ENCODE measurements at regions not wholly inside any gene's neighbourhood (a gene's known extent, or its start where the extent isn't known, plus 50 kb on each side); places are given as distances from the start of the nearest gene placed in this dataset.

DNA sequence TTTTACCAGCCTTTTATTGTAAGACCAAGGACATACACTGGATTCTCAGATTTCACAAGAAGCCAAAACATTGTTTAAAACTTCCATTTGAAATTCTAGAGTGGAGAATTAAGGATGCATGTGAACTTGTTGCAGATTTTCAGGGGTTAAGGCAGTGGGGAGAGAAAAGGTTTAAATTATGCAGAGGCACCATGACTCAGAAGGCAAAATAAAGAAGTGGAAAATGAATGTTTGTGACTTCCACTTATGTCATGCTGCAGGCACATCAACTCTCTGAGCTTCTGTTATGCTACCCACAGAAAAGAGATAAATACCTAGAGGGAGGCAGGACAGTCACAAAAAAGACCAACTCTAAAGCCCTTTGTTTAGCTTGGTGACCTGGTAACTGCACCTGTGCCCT lies 84.4 kb upstream of the BET1 start:
- H3K27me3 Mint-ChIP-seq (ENCODE audit: unreplicated experiment): no peaks in the 10 kb centered on the region
- no peak overlapping the region for H3K27ac Mint-ChIP-seq (ENCODE audit: unreplicated experiment)

DNA sequence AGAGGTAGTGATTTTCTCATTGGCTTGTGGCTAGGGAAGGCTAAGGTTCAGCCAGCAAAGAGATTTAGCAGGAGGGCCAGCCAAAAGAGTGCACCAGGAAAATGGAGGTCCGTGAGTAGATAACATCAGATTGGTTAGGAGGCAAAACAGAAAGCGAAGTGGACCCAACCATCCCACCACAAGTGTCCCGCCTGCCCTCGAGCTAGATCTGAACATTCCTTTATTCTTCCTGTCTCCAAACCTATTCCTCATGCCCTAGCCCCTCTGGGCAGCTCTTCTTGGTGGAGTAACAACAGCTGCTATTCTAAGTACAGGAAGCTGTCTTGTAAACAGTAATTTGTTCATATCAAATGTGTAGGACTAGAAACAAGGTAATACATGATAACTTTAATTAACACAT lies 85.7 kb upstream of the BET1 start:
- no peak for DNase-seq (ENCODE audit: low spot score)
- Mint-ChIP-seq H3K4me3 (ENCODE audit: unreplicated experiment) (no peak overlapping the region), H3K36me3 (ENCODE audit: low read depth, unreplicated experiment) (no peaks in the 10 kb centered on the region), H3K27me3 (ENCODE audit: unreplicated experiment) (no peaks in the 10 kb centered on the region), H3K27ac (ENCODE audit: unreplicated experiment) (no peak overlapping the region), H3K4me1 (ENCODE audit: unreplicated experiment) (peaks cover 8% of the 10 kb centered on the region), H3K9me3 (ENCODE audit: unreplicated experiment) (no peaks in the 10 kb centered on the region)
- TF ChIP-seq, protein P1, sequence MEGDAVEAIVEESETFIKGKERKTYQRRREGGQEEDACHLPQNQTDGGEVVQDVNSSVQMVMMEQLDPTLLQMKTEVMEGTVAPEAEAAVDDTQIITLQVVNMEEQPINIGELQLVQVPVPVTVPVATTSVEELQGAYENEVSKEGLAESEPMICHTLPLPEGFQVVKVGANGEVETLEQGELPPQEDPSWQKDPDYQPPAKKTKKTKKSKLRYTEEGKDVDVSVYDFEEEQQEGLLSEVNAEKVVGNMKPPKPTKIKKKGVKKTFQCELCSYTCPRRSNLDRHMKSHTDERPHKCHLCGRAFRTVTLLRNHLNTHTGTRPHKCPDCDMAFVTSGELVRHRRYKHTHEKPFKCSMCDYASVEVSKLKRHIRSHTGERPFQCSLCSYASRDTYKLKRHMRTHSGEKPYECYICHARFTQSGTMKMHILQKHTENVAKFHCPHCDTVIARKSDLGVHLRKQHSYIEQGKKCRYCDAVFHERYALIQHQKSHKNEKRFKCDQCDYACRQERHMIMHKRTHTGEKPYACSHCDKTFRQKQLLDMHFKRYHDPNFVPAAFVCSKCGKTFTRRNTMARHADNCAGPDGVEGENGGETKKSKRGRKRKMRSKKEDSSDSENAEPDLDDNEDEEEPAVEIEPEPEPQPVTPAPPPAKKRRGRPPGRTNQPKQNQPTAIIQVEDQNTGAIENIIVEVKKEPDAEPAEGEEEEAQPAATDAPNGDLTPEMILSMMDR (IDR thresholded peaks at IDR 0.05; ENCODE audit: unreplicated experiment): no peak

More for the DNA sequence above, 84.4 kb upstream of the BET1 start:
- TF ChIP-seq, protein P1 (IDR thresholded peaks at IDR 0.05; ENCODE audit: unreplicated experiment): no peak
- Mint-ChIP-seq H3K36me3 (ENCODE audit: low read depth, unreplicated experiment) (no peaks in the 10 kb centered on the region), H3K4me1 (ENCODE audit: unreplicated experiment) (peaks cover 8% of the 10 kb centered on the region), H3K9me3 (ENCODE audit: unreplicated experiment) (no peaks in the 10 kb centered on the region), H3K4me3 (ENCODE audit: unreplicated experiment) (no peak overlapping the region)
- no peak for DNase-seq (ENCODE audit: low spot score)

DNA sequence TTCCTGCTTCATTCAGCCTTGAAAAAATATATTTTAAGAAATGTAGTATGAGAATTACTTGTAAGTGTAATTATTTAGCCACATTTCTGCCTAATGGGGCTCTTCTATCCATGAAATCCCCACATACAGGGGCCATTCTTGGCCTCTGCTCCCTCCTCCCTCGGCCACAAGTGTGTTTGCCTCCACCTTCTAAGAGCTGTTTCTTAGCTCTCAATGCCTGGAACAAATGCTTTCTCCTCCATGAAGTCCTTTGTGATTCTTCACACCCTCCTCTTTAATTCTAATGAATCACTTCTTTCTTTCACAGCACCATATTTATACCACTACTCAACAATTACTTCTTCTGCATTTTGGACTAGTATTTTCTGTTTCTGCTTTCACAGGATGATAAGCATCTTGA lies 88.8 kb upstream of the BET1 start:
- no peak overlapping the region for H3K27ac Mint-ChIP-seq (ENCODE audit: unreplicated experiment)
- TF ChIP-seq, protein P1 (IDR thresholded peaks at IDR 0.05; ENCODE audit: unreplicated experiment): no peak

DNA sequence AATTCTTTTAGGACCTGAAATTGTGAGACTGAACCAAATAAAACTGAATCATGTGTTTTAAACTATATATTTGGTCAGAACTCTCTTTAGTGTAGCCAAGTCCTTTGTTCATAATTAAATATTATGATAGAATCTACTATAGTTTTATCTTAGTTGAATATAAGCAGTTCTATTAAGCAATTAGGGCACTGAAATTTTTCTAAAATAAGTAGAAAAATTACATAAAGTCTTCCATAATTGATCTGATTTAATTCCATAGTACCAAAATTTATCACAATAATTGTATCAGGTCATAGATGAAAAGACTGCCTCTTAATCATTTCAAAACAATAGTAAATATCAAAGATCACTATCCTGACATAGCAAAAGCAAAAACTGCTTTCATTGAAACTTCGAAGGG lies 90.1 kb upstream of the BET1 start:
- TF ChIP-seq, protein P1 (IDR thresholded peaks at IDR 0.05; ENCODE audit: unreplicated experiment): no peak
- H3K9me3 Mint-ChIP-seq (ENCODE audit: unreplicated experiment): no peaks in the 10 kb centered on the region
- H3K27me3 Mint-ChIP-seq (ENCODE audit: unreplicated experiment): no peaks in the 10 kb centered on the region

More for the DNA sequence above, 88.8 kb upstream of the BET1 start:
- no peaks in the 10 kb centered on the region for H3K27me3 Mint-ChIP-seq (ENCODE audit: unreplicated experiment)
- H3K4me3 Mint-ChIP-seq (ENCODE audit: unreplicated experiment): no peak overlapping the region
- no peaks in the 10 kb centered on the region for H3K36me3 Mint-ChIP-seq (ENCODE audit: low read depth, unreplicated experiment)
- DNase-seq (ENCODE audit: low spot score): no peak
- H3K4me1 Mint-ChIP-seq (ENCODE audit: unreplicated experiment): peaks cover 12% of the 10 kb centered on the region
- no peaks in the 10 kb centered on the region for H3K9me3 Mint-ChIP-seq (ENCODE audit: unreplicated experiment)

DNA sequence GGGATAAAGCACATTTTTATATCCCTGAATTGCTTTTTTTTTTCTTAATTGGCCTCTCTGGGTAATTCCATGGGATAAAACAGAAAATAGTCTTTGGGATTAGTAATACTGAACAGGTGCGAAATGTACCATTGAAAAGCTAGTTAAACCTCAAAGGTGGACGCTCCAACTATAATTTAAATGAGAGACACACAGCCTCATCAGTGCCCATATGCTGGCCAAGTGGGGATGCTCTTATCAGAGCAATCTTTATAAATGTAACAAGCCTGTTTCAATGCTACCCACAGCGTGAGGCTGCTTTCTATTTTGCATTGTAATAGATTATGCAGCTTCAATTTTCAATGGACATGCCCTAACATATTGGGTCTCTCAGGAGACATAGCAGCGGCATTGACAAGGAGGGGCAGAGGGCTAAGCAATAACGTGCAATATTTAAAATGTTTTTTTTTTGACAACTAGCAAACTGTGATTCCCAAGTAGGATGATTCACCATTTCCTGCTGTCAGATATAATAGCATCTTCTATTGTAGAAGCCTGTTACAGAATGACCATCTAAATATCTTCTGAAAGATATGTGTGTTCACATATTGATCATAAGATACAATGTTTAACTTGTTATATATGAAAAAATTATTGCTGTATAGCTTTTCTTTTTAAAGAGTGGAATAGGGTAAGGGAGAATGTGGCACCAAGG lies 91.3 kb upstream of the BET1 start:
- Mint-ChIP-seq H3K36me3 (ENCODE audit: low read depth, unreplicated experiment) (no peaks in the 10 kb centered on the region), H3K27me3 (ENCODE audit: unreplicated experiment) (no peaks in the 10 kb centered on the region), H3K9me3 (ENCODE audit: unreplicated experiment) (no peaks in the 10 kb centered on the region), H3K4me1 (ENCODE audit: unreplicated experiment) (peaks cover 4% of the 10 kb centered on the region), H3K4me3 (ENCODE audit: unreplicated experiment) (no peak overlapping the region), H3K27ac (ENCODE audit: unreplicated experiment) (no peak overlapping the region)
- no peak for DNase-seq (ENCODE audit: low spot score)
- TF ChIP-seq, protein P1 (IDR thresholded peaks at IDR 0.05; ENCODE audit: unreplicated experiment): no peak

More for the DNA sequence above, 90.1 kb upstream of the BET1 start:
- Mint-ChIP-seq H3K4me1 (ENCODE audit: unreplicated experiment) (peaks cover 4% of the 10 kb centered on the region), H3K36me3 (ENCODE audit: low read depth, unreplicated experiment) (no peaks in the 10 kb centered on the region), H3K27ac (ENCODE audit: unreplicated experiment) (no peak overlapping the region), H3K4me3 (ENCODE audit: unreplicated experiment) (no peak overlapping the region)
- DNase-seq (ENCODE audit: low spot score): no peak

Measured in endothelial cell (in vitro differentiated cells).